NCI-H82 treated with DMSO at 0.1 percent for 48 hours (cell line): ENCODE measurements at regions not wholly inside any gene's neighbourhood (a gene's known extent, or its start where the extent isn't known, plus 50 kb on each side); places are given as distances from the start of the nearest gene placed in this dataset.
"Not testable (repeated sequence)": the region's sequence is repeated elsewhere in the genome, so short reads cannot be mapped to it uniquely, and the experiment has no call there.

Experiments
- DNase-seq: peaks from one replicate; lab custom pipeline; 2025; ENCODE audit not compliant: unreplicated experiment; lab: John Stamatoyannopoulos, UW

- no peak for DNase-seq
Observed at GRCh38 chr12:95358111-95359083, 115.6 kb upstream of the METAP2 start.

- DNase-seq = no peak
Observed at GRCh38 chr12:95365912-95366311, 108.0 kb upstream of the METAP2 start.

- no peak for DNase-seq
Observed at GRCh38 chr12:95368931-95369330, 105.0 kb upstream of the METAP2 start.

GRCh38 chr12:95371571-95371970 is 102.4 kb upstream of the METAP2 start:
- DNase-seq = no peak

- not testable (repeated sequence) for DNase-seq
Observed at GRCh38 chr12:95379481-95379880, 94.5 kb upstream of the METAP2 start.

GRCh38 chr12:95380334-95380733 is 93.6 kb upstream of the METAP2 start:
- not testable (repeated sequence) for DNase-seq

- no peak for DNase-seq
Observed at GRCh38 chr12:95380997-95381786, 92.8 kb upstream of the METAP2 start.

GRCh38 chr12:95383920-95384319 is 90.0 kb upstream of the METAP2 start:
- not testable (repeated sequence) for DNase-seq

GRCh38 chr12:95384785-95385184 is 89.2 kb upstream of the METAP2 start:
- no peak for DNase-seq

- peak; percentile 81 for DNase-seq
Observed at GRCh38 chr12:95385246-95386035, 88.5 kb upstream of the METAP2 start.

- DNase-seq = no peak
Observed at GRCh38 chr12:95386051-95386450, 87.9 kb upstream of the METAP2 start.

GRCh38 chr12:95388260-95388659 is 85.7 kb upstream of the METAP2 start:
- not testable (repeated sequence) for DNase-seq

GRCh38 chr12:95390192-95390591 is 83.8 kb upstream of the METAP2 start:
- no peak for DNase-seq

GRCh38 chr12:95390932-95391331 is 83.0 kb upstream of the METAP2 start:
- no peak for DNase-seq

GRCh38 chr12:95393191-95393790 is 80.7 kb upstream of the METAP2 start:
- DNase-seq = no peak

- no peak for DNase-seq
Observed at GRCh38 chr12:95395696-95396095, 78.3 kb upstream of the METAP2 start.

- no peak for DNase-seq
Observed at GRCh38 chr12:95396849-95397468, 77.0 kb upstream of the METAP2 start.

GRCh38 chr12:95397571-95397970 is 76.4 kb upstream of the METAP2 start:
- no peak for DNase-seq

- no peak for DNase-seq
Observed at GRCh38 chr12:95402096-95402495, 71.9 kb upstream of the METAP2 start.

- DNase-seq = no peak
Observed at GRCh38 chr12:95408201-95408600, 65.8 kb upstream of the METAP2 start.
